ENCODE measurements at regions not wholly inside any gene's neighbourhood (a gene's known extent, or its start where the extent isn't known, plus 50 kb on each side); places are given as distances from the start of the nearest gene placed in this dataset.

- TF ChIP-seq POLR2AphosphoS5 (IDR thresholded peaks at IDR 0.05; ENCODE audit: low read depth, low read length) (no peak), REST (IDR thresholded peaks at IDR 0.05; ENCODE audit: insufficient read depth in 1 of 2, low read depth in 2 of 2, low read length in 2 of 2) (no peak), FOXP2 (optimal IDR thresholded peaks at IDR 0.05; ENCODE audit: borderline replicate concordance, extremely low read depth, extremely low read length, insufficient read depth) (no peak), TAF1 (IDR thresholded peaks at IDR 0.05; ENCODE audit: borderline replicate concordance, insufficient read depth, low read length) (no peak), SIN3A (IDR thresholded peaks at IDR 0.05; ENCODE audit: borderline replicate concordance, insufficient read depth, low read length) (no peak)
Measured at GRCh38 chr14:82029038-82029437, 495.4 kb upstream of the SEL1L start.

- no peak for TF ChIP-seq SIN3A (IDR thresholded peaks at IDR 0.05; ENCODE audit: borderline replicate concordance, insufficient read depth, low read length)
Measured at GRCh38 chr14:82035397-82035796, 501.7 kb upstream of the SEL1L start.

- no peak for TF ChIP-seq TAF1 (IDR thresholded peaks at IDR 0.05; ENCODE audit: borderline replicate concordance, insufficient read depth, low read length)
- TF ChIP-seq REST (IDR thresholded peaks at IDR 0.05; ENCODE audit: insufficient read depth in 1 of 2, low read depth in 2 of 2, low read length in 2 of 2): no peak
- no peak for TF ChIP-seq SIN3A (IDR thresholded peaks at IDR 0.05; ENCODE audit: borderline replicate concordance, insufficient read depth, low read length)
- TF ChIP-seq FOXP2 (optimal IDR thresholded peaks at IDR 0.05; ENCODE audit: borderline replicate concordance, extremely low read depth, extremely low read length, insufficient read depth): no peak
- TF ChIP-seq POLR2AphosphoS5 (IDR thresholded peaks at IDR 0.05; ENCODE audit: low read depth, low read length): no peak
Measured at GRCh38 chr14:82045339-82045738, 511.7 kb upstream of the SEL1L start.

GRCh38 chr14:82046512-82047226 is 513.0 kb upstream of the SEL1L start:
- TF ChIP-seq FOXP2 (optimal IDR thresholded peaks at IDR 0.05; ENCODE audit: borderline replicate concordance, extremely low read depth, extremely low read length, insufficient read depth): no peak
- TF ChIP-seq POLR2AphosphoS5 (IDR thresholded peaks at IDR 0.05; ENCODE audit: low read depth, low read length): no peak

- TF ChIP-seq POLR2AphosphoS5 (IDR thresholded peaks at IDR 0.05; ENCODE audit: low read depth, low read length) (no peak), REST (IDR thresholded peaks at IDR 0.05; ENCODE audit: insufficient read depth in 1 of 2, low read depth in 2 of 2, low read length in 2 of 2) (no peak), FOXP2 (optimal IDR thresholded peaks at IDR 0.05; ENCODE audit: borderline replicate concordance, extremely low read depth, extremely low read length, insufficient read depth) (no peak), SIN3A (IDR thresholded peaks at IDR 0.05; ENCODE audit: borderline replicate concordance, insufficient read depth, low read length) (no peak), TAF1 (IDR thresholded peaks at IDR 0.05; ENCODE audit: borderline replicate concordance, insufficient read depth, low read length) (no peak)
Measured at GRCh38 chr14:82047777-82048470, 514.3 kb upstream of the SEL1L start.

GRCh38 chr14:82052778-82053177 is 519.1 kb upstream of the SEL1L start:
- no peak for TF ChIP-seq TAF1 (IDR thresholded peaks at IDR 0.05; ENCODE audit: borderline replicate concordance, insufficient read depth, low read length)
- no peak for TF ChIP-seq REST (IDR thresholded peaks at IDR 0.05; ENCODE audit: insufficient read depth in 1 of 2, low read depth in 2 of 2, low read length in 2 of 2)
- no peak for TF ChIP-seq POLR2AphosphoS5 (IDR thresholded peaks at IDR 0.05; ENCODE audit: low read depth, low read length)
- TF ChIP-seq SIN3A (IDR thresholded peaks at IDR 0.05; ENCODE audit: borderline replicate concordance, insufficient read depth, low read length): no peak
- TF ChIP-seq FOXP2 (optimal IDR thresholded peaks at IDR 0.05; ENCODE audit: borderline replicate concordance, extremely low read depth, extremely low read length, insufficient read depth): no peak
